Omental fat pad (tissue), 3 donors: ENCODE measurements at regions not wholly inside any gene's neighbourhood (a gene's known extent, or its start where the extent isn't known, plus 50 kb on each side); places are given as distances from the start of the nearest gene placed in this dataset.

ENCODE experiments used
- ATAC-seq: fragments of 150-250 bp; one replicate; pipeline ENCODE4 v1.9.1; 2016; ENCODE audit warnings: mild to moderate bottlenecking, moderate library complexity; ENCODE audit not compliant: low FRiP score
- DNase-seq: peaks from one replicate; pipeline ENCODE4 v3.0.0-alpha.2; 2019; ENCODE audit warnings: low spot score
- CTCF ChIP-seq, 3 donors: fragments of 450-650 bp; IDR thresholded peaks; one replicate each; pipeline ENCODE4 v1.5.1; 2016 to 2017; ENCODE audit warnings: antibody characterized with exemption in 3 of 3, mild to moderate bottlenecking in 3 of 3, moderate library complexity in 2 of 3

DNA sequence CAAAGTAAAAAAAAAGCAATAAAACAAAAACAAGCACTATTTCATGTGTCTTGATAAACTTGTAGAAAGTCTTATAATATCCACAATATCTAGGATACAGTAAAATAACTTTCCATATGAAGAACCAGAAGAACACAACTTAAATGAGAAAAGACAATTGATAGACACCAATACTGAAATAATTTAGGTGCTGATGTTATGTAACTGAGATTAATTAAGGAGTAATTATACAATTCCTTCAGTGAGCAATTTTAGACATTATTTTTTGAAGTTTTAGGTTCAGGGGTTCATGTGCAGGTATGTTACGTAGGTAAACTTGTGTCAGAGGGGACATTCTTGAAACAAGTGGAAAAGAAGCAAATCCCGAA lies 88.3 kb upstream of the VPREB1 start:
- ATAC-seq = no peak

DNA sequence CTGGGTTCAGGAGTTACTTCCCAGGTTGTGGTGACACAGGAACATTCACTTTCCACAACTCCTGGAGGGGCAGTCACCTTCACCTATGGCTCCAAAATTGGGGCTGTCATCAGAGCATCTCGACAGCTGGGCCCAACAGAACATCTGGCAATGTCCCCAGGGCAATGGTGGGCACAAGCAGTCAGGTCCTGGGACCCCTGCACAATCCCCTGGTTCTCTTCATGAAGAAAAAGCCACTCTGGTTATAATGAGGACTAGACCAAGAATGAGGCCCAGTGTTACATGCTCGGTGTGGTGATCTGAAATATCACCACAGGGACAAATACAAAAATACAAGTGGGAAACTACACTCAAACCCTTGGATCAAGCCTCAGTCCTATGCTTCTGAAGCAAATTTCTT lies 89.0 kb upstream of the VPREB1 start:
- ATAC-seq (no peak), DNase-seq (no peak)
- TF ChIP-seq CTCF (IDR thresholded peaks at IDR 0.05) = no peak

More for the DNA sequence above, 88.3 kb upstream of the VPREB1 start:
- no peak for TF ChIP-seq CTCF (IDR thresholded peaks at IDR 0.05)
- no peak for DNase-seq

- no peak for DNase-seq
- TF ChIP-seq CTCF (IDR thresholded peaks at IDR 0.05) = no peak
- no peak for ATAC-seq
These were observed 89.4 kb upstream of the VPREB1 start for GRCh38 chr22:22155146-22155545.

DNA sequence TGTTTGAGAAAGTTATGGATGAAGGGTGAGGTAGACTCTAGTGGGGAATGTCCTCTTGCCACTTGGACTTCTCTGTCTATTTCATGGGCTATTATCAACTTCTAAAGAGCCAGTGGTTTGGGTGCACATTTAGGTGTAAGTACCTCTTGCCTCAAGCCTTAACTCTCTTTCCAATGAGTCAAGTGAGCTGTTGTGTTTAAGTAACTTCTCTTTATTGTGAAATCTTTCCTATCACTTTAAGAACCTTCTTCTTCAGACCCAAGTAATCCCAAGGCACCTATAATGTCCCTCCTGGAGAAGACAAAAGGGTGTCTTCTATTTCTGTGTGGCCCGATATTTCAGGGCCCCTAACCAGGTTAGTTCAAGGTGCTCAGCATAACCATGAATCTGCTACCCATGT lies 90.5 kb upstream of the VPREB1 start:
- no peak for TF ChIP-seq CTCF (IDR thresholded peaks at IDR 0.05)
- DNase-seq = no peak
- ATAC-seq = no peak

DNA sequence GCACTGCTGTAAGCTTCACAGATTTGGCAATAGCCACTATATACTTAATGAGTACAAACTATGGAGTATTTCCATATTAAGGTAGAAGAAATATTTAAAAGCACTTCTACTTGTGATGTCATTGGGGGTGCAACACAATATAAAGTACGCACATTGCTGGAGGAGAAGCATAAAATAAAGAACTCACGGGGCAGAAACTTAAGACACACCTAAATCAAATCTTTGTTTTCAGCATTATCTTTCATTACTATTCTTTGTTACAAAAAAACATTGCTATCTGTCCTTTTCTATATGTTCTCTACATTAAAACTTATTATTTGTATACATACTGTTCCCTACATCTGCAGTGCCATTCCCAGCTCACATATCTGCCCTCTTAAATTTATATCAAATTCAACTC lies 93.3 kb upstream of the VPREB1 start:
- DNase-seq (no peak), ATAC-seq (no peak)
- no peak for TF ChIP-seq CTCF (IDR thresholded peaks at IDR 0.05)

DNA sequence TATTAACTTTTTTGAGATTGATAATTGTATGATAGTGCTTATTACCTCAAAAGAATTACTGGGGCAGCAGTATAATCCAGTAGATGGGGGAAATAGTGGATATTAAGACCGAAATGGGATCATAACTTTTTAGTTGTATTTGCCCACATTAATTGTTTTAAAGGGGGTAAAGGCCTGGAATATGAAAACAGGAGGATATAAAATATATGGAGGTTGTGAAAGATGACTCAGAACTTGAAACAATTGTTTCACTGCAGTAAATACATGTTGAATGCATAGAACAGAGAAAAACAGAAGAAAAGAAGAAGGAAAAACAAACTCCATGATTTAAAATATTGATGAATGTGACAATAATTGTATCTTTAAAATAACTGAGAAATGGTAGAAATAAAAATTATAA lies 94.1 kb upstream of the VPREB1 start:
- DNase-seq = no peak
- ATAC-seq = no peak
- no peak for TF ChIP-seq CTCF (IDR thresholded peaks at IDR 0.05)

GRCh38 chr22:22148905-22149304 lies 95.7 kb upstream of the VPREB1 start:
- DNase-seq (no peak), ATAC-seq (no peak)
- no peak for TF ChIP-seq CTCF (IDR thresholded peaks at IDR 0.05)
